Islet precursor cell (in vitro differentiated cells): ENCODE measurements at regions not wholly inside any gene's neighbourhood (a gene's known extent, or its start where the extent isn't known, plus 50 kb on each side); places are given as distances from the start of the nearest gene placed in this dataset.
A peak's percentile ranks its signal among the peaks of the same experiment; 100 is the strongest.
"Not testable (repeated sequence)": the region's sequence is repeated elsewhere in the genome, so short reads cannot be mapped to it uniquely, and the experiment has no call there.

Source experiments
- DNase-seq: peaks from one replicate; pipeline ENCODE4 v3.0.0-alpha.2; 2018

DNA sequence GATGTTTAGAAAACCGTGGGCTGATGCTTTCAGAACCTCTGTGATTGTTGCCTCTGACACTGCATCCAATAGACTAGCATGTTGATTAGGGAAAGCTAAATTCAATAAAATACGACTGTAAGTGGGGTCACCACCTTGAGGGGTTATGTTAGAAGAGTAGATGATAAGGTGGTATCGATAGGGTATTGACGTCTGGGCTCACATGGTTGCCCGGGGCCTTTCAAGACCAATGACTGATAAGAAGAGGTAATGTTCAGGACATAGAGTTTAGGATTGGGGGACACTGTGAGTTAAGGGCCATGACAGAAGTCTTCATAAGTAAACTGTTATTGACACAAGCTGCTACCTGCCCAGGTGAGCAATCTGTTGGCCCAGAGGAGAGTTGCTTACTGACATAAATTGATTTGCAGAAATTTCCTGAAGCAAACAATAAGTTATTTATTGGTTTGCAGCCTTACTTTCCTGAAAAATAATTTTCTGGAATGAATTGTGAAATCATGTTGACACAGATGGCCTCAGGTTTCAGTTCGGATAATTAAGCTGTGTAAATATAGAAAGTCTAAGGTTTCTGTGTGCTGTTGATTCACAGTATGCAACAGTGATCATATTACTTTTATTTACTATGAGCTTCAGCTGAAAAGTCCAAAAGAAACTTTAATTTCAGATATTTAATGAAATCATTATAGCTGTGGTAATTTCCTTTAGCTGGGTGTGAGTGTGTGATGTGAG, 289.9 kb upstream of the PRSS16 start:
- DNase-seq, result not testable (repeated sequence)

DNA sequence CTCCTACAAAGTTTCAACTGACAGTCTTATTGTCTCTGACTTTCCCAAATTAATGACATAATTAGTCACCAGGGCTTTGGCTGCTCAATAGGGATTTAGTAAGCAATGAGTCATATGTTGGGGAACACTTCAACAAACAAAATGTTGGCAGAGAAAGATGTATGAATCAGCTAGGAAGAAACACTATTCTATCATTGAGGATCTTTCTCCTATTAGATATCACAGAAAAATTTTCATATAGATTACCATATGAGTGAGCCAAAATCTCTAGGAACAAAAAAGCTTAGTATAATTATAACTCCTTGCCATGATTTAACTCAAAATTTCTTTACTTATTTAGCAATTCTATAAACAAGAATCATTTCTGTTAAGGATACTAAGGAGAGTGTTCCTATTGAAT, 286.3 kb upstream of the PRSS16 start:
- not testable (repeated sequence) for DNase-seq

DNA sequence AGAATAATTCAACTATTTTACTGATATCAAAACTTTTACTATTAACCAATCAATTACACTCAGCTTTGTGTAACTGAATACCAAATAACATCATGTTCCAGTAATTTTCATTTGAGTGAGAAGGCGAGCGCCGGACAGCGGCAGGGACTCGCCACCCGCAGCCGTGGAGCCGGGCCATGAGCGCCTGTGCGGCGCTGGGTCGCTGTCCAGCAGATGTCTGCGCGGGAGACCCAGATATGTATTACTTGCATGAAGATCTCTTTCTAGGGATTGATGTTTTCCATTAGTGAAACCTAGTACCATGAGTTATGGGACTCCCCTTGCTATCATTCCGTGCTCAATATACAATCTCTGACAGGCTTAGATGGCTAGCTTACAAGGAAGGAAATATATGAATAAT, 245.1 kb upstream of the PRSS16 start:
- DNase-seq, result peak; percentile 38

DNA sequence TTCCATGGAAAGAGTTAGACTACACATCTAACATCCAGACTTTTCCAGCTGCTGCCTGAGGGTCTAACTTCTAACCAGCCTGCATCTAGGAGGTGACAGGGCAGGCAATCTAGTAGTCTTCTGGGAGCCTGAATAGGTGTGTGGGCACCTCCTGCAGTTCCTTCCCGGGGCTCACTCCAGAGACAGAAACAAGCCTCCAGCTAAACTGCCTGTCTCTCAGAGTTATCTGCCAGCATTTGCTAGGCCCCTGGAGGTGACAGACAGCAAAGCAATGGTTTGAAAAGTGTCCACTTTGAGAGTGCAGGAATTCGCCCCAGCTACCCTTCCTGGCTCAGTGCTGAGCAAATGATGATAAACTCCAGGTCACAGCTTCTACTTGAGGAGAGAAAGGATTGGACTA, 240.5 kb upstream of the PRSS16 start:
- DNase-seq, result peak; percentile 43

DNA sequence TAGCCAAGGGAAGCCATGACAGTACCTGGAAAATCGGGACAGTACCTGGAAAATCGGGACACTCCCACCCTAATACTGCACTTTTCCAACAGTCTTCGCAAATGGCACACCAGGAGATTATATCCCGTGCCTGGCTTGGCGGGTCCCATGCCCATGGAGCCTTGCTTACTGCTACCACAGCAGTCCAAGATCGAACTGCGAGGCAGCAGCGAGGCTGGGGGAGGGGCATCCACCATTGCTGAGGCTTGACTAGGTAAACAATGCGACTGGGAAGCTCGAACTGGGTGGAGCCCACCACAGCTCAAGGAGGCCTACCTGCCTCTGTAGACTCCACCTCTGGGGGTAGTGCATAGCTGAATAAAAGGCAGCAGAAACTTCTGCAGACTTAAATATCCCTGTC, 238.9 kb upstream of the PRSS16 start:
- DNase-seq, result not testable (repeated sequence)

DNA sequence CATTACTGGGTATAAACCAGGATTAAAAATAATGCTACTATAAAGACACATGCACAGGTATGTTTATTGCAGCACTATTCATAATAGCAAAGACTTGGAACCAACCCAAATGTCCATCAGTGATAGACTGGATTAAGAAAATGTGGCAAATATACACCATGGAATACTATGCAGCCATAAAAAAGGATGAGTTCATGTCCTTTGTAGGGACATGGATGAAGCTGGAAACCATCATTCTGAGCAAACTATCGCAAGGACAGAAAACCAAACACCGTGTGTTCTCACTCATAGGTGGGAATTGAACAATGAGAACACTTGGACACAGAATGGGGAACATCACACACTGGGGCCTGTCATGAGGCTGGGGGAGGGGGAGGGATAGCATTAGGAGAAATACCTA, 233.4 kb upstream of the PRSS16 start:
- DNase-seq, result not testable (repeated sequence)

DNA sequence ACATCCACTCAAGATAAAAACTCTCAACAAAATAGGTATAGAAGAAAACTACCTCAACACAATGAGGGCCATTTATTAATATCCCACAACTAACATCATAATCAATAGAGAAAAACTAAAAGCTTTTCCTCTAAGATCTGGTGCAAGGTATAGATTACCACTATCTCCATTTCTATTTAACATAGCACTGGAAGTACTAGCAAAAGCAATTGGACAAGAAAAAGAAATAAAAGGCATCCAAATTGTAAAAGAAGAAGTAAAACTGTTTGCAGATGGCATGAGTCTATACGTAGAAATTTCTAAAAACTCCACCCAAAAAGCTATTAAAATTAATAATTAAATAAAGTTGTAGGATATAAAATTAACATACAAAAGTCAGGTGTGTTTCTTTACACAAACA, 230.8 kb upstream of the PRSS16 start:
- no peak for DNase-seq

DNA sequence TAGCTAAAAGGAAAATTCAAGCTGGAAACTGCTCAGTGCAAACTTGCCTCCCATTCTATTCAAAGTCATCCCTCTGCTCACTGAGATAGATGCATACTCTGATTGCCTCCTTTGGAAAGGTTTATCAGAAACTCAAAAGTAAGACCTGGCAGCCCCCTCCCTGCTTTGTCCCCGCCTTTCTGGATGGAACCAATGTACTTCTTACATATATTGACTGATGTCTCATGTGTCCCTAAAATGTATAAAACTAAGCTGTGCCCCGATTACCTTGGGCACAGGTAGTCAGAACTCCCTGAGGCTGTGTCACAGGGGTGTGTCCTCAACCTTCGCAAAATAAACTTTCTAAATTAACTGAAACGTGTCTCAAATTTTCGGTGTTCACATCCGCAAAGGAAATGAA, 229.1 kb upstream of the PRSS16 start:
- DNase-seq, result not testable (repeated sequence)

DNA sequence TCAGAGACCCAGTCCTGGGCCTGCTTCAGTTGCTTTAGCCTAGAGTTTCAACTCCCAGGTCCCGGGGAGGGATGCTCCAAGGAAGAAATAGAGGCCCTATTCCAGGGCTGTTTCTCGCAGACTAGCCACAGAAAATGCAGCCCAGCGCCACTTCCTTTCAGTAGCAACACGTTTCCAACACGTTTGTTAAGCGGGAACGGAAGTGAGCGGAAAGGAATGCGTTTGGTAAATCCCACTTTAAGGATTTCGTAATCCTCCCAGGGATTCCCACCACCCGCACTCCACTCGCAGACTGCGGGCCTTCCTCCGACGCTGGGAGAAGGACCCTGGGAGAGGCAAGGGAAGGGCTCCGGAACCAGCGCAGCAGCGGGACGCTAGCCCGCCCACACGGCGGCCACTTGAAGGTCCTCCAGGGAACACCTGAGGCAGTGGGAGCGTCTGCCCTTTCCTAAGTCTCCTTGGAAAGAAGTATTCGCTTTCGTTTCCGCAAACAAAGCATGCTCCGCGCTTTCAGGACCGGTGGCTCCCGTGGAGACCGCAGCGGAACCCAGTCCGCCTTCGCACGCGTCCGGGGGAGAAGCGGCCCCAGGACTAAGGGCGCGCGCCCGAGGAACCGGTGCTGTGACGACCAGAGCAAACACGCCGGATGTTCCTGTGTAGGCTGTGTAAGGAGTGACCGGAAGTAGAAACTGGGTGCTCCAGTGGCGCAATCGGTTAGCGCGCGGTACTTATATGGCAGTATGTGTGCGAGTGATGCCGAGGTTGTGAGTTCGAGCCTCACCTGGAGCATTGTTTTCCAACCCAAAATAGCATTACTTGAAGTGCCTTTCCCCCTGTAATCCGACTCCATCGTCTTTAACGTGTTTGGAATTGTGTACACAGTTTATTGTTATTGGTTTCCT, 227.6 kb upstream of the PRSS16 start:
- DNase-seq, result peak; percentile 93

DNA sequence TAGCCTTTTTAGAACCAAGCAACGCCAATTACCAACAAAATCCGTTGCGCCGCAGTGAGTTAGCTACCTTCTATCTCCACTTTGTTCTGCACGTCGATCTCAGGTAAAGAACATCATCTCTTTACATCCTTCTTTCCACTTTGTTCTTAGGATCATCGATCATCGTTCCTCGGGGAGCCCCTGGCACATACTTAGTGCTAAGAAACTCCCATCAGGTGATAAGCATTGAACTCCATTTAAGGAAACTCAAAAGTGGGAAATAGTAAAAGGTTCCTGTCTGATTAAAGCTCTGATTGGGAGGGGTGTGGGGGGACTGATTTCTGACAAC, 227.0 kb upstream of the PRSS16 start:
- DNase-seq, result no peak

DNA sequence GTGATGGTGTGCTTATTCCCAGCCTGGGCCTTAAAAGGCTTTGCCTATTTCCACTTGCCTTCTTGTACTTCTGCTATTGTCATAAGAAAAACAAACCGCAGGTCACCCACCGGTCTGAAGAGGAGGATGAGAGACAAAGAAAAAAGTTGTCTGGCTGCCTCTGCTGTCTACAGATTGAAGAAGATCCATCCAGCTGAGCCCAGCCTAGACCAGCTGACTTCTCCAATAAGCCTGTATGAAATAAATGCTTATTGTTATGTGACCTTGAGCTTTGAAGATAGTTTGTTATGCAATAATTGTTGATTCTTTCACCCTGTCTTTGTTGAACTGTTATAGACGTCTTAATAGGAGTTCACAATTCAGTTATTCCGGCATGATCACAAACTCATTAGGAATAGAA, 223.8 kb upstream of the PRSS16 start:
- DNase-seq, result no peak

DNA sequence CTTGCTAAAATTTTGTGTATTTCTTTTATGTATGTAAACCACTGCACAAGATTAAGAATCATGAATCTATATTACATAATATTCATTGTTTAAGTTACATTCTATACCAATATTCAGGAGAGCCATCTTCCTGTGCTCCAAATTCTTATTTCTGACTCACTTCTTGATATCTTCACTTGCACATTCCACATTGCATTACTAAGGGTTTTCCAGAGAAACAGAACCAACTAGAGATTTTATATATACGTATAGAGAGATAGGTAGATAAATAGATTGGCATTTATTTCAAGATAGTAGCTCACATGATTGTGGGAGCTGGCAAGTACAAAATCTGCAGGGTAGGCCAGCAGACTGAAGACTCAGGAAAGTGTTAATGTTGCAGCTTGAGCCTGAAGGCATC, 222.2 kb upstream of the PRSS16 start:
- DNase-seq, result no peak

DNA sequence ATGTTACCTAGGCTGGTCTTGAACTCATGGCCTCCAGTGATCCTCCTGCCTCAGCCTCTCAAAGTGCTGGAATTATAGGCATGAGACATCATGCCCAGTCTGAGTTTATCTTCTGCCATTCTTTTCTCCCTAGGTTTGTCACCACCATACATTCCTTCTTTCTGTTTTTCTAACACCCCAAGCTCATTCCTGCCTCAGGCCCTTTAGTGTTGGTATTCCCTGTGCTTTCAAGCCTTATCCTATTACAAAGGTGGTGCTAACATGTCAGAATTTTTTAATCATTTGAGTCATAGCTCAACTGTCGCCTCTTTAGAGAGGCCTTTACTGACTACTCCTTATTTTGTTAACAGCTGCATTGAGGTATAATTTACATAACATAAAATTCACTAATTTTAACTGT, 221.1 kb upstream of the PRSS16 start:
- no peak for DNase-seq

DNA sequence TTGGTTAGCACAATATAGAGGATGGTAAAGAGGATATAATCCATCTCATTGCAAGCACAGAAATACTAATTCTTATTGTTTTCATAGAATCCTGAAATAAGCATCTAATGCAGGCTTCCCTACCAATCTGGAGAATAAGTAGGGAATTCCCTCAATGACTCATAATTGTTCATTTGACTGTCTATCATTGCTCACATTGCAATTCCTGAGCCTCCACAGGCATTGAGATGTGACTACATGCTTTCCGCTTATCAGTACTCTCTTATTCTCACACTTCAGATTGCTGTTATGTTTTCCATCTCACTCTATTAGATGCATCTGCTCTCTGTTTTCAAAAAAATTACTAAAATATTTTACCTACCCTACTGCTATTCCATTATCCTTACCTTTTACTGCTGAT, 216.2 kb upstream of the PRSS16 start:
- DNase-seq, result no peak

DNA sequence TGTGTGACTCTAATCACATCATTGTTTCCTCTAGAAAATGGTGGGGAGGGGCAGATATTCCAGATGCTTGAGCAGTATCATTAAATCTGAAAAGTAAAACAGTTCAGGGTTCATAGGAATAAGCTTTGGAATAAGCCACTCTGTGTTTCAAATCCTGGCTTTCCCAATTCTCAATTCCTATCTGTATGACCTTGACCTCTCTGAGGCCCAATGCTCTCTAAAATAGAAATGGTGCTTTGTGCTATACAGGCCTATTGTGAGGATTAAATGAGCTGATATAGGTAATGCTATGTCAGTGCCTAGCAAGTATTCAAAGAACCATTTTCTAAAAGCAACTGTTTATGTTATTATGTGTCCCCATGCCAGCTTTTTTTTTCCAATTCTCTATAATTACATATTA, 209.0 kb upstream of the PRSS16 start:
- DNase-seq, result no peak

DNA sequence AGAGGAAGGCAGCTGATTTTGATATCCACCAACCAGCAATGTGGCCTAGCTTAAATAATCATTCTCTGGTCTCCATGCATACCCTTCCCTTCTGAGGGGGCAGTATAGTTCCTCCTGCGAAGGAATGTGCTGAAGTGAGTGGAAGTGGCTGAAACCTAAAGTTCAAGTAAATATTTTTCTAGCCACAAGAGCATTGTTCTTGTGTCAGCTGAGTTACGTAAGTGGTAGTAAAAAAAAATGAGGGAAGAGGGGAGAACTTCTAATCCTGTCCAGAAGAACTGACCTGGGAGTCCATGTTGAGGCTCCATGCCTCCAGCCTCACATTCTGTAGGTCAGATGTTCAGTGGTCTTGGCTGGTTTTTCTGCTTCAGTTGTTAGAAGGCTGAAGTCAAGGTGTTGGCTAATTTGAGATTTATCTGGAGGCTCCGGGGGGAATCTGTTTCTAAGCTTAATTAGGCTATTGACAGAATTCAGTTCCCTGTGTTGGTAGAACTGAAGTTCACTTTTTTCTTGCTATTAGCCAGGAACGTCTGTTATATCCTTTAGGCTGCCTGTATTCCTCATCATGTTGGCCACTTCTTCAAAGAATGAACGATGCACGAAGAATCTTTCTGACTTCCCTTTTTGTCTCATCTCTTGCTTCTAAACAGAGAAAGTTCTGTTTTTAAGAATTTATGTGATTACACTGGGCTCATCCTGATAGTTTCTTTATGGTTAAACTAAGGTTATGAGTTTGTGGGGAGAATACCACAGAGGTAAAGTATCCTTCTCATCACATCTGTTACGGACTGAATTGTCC, 207.1 kb upstream of the PRSS16 start:
- no peak for DNase-seq

DNA sequence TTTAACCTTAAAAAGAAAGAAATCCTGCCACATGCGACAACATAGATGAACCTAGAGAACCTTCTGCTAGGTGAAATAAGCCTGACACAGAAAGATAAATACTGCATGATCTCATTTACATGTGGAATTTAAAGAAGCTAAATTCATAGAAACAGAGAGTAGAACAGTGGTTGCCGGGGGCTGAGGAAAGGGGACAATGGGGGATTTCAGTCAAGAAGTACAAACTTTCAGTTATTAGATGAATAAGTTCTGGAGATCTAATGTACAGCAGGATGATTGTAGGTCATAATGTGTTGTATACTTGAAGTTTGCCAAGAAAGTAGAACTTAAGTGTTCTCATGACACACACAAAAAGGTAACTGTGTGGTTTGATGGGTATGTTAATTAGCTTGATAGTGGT, 204.3 kb upstream of the PRSS16 start:
- DNase-seq, result no peak

DNA sequence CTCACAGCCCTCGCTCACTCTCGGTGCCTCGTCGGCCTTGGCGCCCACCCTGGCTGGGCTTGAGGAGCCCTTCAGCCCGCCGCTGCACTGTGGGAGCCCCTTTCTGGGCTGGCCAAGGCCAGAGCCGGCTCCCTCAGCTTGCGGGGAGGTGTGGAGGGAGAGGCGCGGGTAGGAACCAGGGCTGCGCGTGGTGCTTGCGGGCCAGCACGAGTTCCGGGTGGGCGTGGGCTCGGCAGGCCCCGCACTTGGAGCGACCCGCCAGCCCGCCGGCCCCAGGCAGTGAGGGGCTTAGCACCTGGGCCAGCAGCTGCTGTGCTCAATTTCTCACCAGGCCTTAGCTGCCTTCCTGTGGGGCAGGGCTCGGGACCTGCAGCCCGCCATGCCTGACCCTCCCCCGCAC, 202.4 kb upstream of the PRSS16 start:
- DNase-seq, result not testable (repeated sequence)

DNA sequence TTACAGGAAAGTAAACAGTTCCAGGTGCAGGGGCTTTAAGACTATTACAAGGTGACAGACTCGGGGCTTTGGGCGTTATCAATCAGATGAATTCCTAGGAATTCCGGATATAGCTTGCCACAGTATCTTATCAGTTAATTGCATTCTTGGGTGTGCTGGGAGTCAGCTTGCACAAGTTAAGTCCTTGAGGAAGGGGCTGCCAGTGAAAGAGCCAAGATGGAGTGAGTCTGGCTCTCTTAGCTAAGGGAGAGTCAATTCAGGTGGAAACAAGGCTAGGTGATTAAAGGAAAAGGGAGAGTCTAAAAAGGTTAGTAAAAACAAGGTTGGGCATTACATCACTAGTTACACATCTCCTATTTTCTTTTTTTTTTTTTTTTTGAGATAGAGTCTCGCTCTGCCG, 199.8 kb upstream of the PRSS16 start:
- not testable (repeated sequence) for DNase-seq

DNA sequence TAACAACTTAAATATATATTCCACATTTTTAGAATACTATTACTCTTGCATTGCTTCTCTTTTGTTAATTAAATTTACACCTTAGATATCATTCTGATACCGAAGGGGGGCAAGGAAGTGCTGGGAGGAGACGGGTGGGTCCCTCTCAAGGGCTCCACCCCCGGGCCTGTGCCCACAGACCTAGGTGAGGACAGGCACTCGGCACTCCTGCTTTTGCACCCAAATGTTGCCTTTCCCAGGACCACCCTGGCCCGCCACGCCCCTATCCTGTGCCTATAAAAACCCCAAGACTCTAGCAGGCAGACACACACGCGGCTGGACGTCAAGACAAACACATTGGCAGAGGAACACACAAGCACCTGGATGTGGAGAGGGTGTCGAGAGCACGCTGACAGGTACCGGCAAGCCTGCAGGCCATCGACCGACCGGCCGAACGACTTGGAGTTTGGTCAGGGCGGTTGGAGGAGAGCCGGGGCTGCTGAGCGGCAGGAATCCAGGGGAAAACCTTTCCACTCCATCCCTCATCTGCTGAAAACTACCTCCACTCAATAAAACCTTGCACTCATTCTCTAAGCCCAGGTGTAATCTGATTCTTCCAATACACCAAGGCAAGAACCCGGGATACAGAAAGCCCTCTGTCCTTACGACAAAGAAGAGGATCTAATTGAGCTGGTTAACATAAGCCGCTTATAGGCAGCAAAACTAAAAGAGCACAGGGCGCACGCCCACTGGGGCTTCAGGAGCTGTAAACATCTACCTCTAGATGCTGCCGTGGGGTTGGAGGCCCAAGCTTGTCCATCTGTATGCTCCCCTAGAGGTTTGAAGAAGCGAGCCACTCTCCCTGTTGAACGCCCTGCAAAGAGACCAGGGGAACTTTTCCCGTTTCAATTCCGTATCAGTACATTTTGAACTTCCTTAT, 197.4 kb upstream of the PRSS16 start:
- DNase-seq, result peak; percentile 62

DNA sequence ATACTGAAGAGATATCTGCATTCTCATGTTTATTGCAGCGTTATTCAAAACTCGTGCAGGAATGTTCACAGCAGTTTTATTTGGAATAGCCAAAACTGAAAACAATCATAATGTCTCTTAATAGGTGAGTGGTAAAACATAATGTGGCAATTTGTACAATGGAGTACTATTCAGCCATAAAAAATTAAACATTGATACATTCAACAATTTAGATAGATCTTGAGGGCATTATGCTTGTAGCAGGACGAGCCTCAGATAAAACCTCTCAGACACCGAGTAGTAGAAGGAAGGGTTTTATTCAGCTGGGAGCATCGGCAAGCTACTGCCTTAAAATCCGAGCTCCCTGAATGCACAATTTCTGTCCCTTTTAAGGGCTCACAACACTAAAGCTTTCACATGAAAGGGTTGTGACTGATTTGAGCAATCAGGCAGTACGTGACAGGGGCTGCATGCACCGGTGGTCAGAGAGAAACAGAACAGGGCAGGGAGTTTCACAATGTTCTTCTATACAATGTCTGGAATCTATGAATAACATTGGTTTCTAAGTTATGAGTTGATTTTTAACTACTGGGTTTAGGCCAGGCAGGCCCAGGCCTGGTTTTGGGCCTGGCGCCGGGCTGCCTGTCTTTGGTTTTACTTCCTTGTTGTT, 195.3 kb upstream of the PRSS16 start:
- not testable (repeated sequence) for DNase-seq

DNA sequence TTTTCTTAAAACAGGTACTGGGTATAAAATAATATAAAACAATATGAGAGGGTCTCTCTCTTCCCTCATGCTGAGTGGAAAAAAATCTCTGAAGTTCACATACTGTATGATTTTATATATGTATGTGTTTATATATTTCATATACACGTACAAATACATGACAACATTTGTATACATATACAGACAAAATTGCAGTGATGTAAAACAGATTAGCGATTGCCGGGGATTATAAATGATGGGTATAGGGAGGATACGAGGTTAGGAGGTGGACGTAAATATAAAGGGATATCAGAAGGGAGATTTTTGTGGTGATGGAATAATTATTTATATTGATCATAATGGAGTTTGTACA, 194.8 kb upstream of the PRSS16 start:
- no peak for DNase-seq
